OCI-LY1 (cell line): ENCODE measurements at regions not wholly inside any gene's neighbourhood (a gene's known extent, or its start where the extent isn't known, plus 50 kb on each side); places are given as distances from the start of the nearest gene placed in this dataset.

Experiments used
- H2AFZ ChIP-seq: fragments of 200-600 bp; sonication (generic), shearing (Covaris generic); 2 replicates; pipeline ENCODE4 v1.6.0; 2014; ENCODE audit warnings: antibody characterized with exemption, mild to moderate bottlenecking, low read length
- H3F3A ChIP-seq: fragments of 200-600 bp; sonication (generic), shearing (Covaris generic); 2 replicates; pipeline ENCODE4 v1.6.0; 2014; ENCODE audit warnings: mild to moderate bottlenecking, antibody characterized with exemption, low read length, moderate library complexity; ENCODE audit not compliant: insufficient read depth
- H3K27ac ChIP-seq: fragments of 200-600 bp; sonication (generic); 2 replicates; pipeline ENCODE4 v1.5.1; 2014; ENCODE audit warnings: low read length, mixed run types, mild to moderate bottlenecking, low read depth; ENCODE audit not compliant: poor library complexity, severe bottlenecking
- H3K27me3 ChIP-seq: fragments of 200-600 bp; sonication (generic); 2 replicates; pipeline ENCODE4 v1.6.0; 2014; ENCODE audit warnings: antibody characterized with exemption, mild to moderate bottlenecking, low read length, moderate library complexity; ENCODE audit not compliant: insufficient read depth
- H3K36me3 ChIP-seq: fragments of 200-600 bp; sonication (generic); 2 replicates; pipeline ENCODE4 v1.6.1; 2014; ENCODE audit warnings: mild to moderate bottlenecking, antibody characterized with exemption, low read length, moderate library complexity, mixed read lengths; ENCODE audit not compliant: insufficient read depth
- H3K4me1 ChIP-seq: fragments of 200-600 bp; sonication (generic); 2 replicates; pipeline ENCODE4 v1.5.1; 2014; ENCODE audit warnings: mild to moderate bottlenecking, low read length, moderate library complexity; ENCODE audit not compliant: insufficient read depth, severe bottlenecking
- H3K4me2 ChIP-seq: fragments of 200-600 bp; sonication (generic), shearing (Covaris generic); 2 replicates; pipeline ENCODE4 v1.6.1; 2014; ENCODE audit warnings: low read length
- H3K4me3 ChIP-seq: fragments of 200-600 bp; sonication (generic); 2 replicates; pipeline ENCODE4 v1.5.1; 2014; ENCODE audit warnings: low read length, low read depth, mild to moderate bottlenecking, mixed read lengths; ENCODE audit not compliant: poor library complexity, severe bottlenecking
- H3K79me2 ChIP-seq: fragments of 200-600 bp; shearing (Covaris generic); 2 replicates; pipeline ENCODE4 v1.6.1; 2016; ENCODE audit warnings: mixed run types, low read length, mixed read lengths; ENCODE audit not compliant: insufficient read depth
- H3K9ac ChIP-seq: fragments of 200-600 bp; sonication (generic), shearing (Covaris generic); 2 replicates; pipeline ENCODE4 v1.6.1; 2014; ENCODE audit warnings: mild to moderate bottlenecking, low read length, mixed read lengths
- H3K9me2 ChIP-seq: fragments of 200-600 bp; sonication (generic), shearing (Covaris generic); 2 replicates; pipeline ENCODE4 v1.6.1; 2014; ENCODE audit warnings: low read depth, mild to moderate bottlenecking, low read length, mixed read lengths
- H3K9me3 ChIP-seq: fragments of 200-600 bp; shearing (Covaris generic); 2 replicates; pipeline ENCODE4 v1.6.1; 2014; ENCODE audit warnings: low read length, mixed read lengths
- H4K20me1 ChIP-seq: fragments of 200-600 bp; sonication (generic), shearing (Covaris generic); 2 replicates; pipeline ENCODE4 v1.6.0; 2016; ENCODE audit warnings: mild to moderate bottlenecking, low read length; ENCODE audit not compliant: insufficient read depth
- EZH2 ChIP-seq: fragments of 200-600 bp; sonication (generic), shearing (Covaris generic); IDR thresholded peaks from 2 replicates; pipeline ENCODE4 v1.8.0; 2017; ENCODE audit warnings: borderline replicate concordance, mixed run types, mild to moderate bottlenecking, antibody characterized with exemption, low read length, moderate library complexity, mixed read lengths
- TF ChIP-seq, protein P1 (sequence below): fragments of 200-600 bp; sonication (generic), shearing (Covaris generic); IDR thresholded peaks from 2 replicates; pipeline ENCODE4 v1.5.1; 2017; ENCODE audit warnings: mild to moderate bottlenecking, antibody characterized with exemption, low read length, moderate library complexity, mixed read lengths

DNA sequence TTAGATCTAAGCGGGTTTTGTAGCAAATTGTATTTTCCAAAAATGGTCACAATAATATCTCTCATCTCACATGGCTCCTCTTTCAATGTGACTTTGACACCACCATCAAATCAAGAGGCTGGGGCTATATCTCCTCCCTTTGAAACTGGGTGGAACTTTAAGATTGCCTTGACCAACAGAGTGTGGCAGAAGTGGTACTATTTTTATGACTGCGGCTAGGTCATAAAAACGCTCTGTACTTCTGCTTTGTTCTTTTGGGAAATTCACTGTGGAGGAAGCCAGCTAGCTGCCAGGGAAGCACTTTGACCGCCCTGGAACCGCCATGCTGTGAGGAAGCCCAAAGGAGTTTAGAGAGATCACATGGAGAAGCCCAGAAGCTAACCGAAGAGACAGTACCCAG is 50.7 kb upstream of the ACOT11 start:
- no peaks in the 10 kb centered on the region for H3F3A ChIP-seq
- no peak for TF ChIP-seq EZH2
- TF ChIP-seq, protein P1, sequence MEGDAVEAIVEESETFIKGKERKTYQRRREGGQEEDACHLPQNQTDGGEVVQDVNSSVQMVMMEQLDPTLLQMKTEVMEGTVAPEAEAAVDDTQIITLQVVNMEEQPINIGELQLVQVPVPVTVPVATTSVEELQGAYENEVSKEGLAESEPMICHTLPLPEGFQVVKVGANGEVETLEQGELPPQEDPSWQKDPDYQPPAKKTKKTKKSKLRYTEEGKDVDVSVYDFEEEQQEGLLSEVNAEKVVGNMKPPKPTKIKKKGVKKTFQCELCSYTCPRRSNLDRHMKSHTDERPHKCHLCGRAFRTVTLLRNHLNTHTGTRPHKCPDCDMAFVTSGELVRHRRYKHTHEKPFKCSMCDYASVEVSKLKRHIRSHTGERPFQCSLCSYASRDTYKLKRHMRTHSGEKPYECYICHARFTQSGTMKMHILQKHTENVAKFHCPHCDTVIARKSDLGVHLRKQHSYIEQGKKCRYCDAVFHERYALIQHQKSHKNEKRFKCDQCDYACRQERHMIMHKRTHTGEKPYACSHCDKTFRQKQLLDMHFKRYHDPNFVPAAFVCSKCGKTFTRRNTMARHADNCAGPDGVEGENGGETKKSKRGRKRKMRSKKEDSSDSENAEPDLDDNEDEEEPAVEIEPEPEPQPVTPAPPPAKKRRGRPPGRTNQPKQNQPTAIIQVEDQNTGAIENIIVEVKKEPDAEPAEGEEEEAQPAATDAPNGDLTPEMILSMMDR = no peak

DNA sequence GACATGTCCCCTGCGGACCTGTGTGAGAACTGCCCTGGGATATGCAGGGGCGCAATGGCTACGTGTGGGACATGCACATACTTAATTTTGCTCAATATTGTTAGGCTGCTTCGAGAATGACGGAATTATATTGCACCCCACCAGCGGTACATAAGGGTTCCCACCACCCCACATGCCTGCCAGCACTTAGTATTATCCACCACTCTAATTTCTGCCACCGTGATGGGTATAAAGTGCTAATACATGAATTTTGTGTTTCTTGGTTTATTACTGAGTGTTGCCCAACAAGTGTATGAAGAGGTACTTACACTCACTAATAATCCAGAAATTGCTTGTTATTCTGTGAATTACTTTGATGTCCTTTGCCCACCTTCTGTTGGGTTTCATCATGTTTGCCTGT is 52.1 kb upstream of the ACOT11 start:
- Histone ChIP-seq H4K20me1 (no peaks in the 10 kb centered on the region), H3K9ac (no peak overlapping the region), H3K9me2 (no peaks in the 10 kb centered on the region), H3K4me2 (no peak overlapping the region), H3F3A (no peaks in the 10 kb centered on the region), H3K36me3 (no peaks in the 10 kb centered on the region), H3K4me3 (no peak overlapping the region), H3K9me3 (peaks cover 3% of the 10 kb centered on the region; the same call in 1 of the 2 replicates), H3K79me2 (no peaks in the 10 kb centered on the region), H2AFZ (no peak overlapping the region), H3K27me3 (peaks cover 15% of the 10 kb centered on the region), H3K4me1 (peaks cover 10% of the 10 kb centered on the region), H3K27ac (no peak overlapping the region)
- TF ChIP-seq, protein P1 = no peak
- no peak for TF ChIP-seq EZH2

More for the DNA sequence above, 50.7 kb upstream of the ACOT11 start:
- H3K9me2 ChIP-seq = no peaks in the 10 kb centered on the region
- no peak overlapping the region for H3K4me3 ChIP-seq
- no peaks in the 10 kb centered on the region for H3K79me2 ChIP-seq
- H4K20me1 ChIP-seq = no peaks in the 10 kb centered on the region
- peaks cover 3% of the 10 kb centered on the region; the same call in 1 of the 2 replicates for H3K9me3 ChIP-seq
- H3K4me1 ChIP-seq = peaks cover 10% of the 10 kb centered on the region
- peak overlapping the region; percentile 5; the same call in 1 of the 2 replicates for H3K4me2 ChIP-seq
- no peak overlapping the region for H2AFZ ChIP-seq
- no peak overlapping the region for H3K9ac ChIP-seq
- no peaks in the 10 kb centered on the region for H3K36me3 ChIP-seq
- H3K27me3 ChIP-seq = peaks cover 12% of the 10 kb centered on the region
- H3K27ac ChIP-seq = no peak overlapping the region

DNA sequence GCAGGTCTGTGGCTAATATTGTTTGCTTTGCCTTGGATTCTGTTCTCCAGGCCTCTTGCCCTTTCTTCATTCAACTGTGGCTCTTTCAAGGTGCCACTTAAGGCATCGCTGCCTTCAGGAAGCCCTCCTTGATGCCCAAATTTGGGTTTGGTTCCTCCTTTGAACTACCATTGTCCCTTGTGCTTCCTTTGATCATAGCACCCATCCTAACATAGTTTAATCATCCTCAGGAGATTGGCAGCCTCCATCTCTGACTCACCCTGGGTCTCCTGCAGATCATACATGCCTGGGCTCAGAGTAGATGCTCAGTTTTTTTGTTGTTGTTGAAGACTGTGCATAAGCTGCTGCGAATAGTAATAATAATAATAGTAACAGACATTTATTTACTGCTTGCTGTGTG is 54.4 kb upstream of the ACOT11 start:
- no peak overlapping the region for H3K27ac ChIP-seq
- no peak overlapping the region for H3K4me2 ChIP-seq
- H3K9me3 ChIP-seq = peaks cover 3% of the 10 kb centered on the region; the same call in 1 of the 2 replicates
- no peak overlapping the region for H2AFZ ChIP-seq
- H3K4me1 ChIP-seq = peaks cover 16% of the 10 kb centered on the region
- no peaks in the 10 kb centered on the region for H3K9me2 ChIP-seq
- TF ChIP-seq EZH2 = no peak
- TF ChIP-seq, protein P1 = no peak
- no peaks in the 10 kb centered on the region for H4K20me1 ChIP-seq
- H3K36me3 ChIP-seq = no peaks in the 10 kb centered on the region
- peaks cover 13% of the 10 kb centered on the region for H3K27me3 ChIP-seq
- H3K4me3 ChIP-seq = no peak overlapping the region
- H3K9ac ChIP-seq = no peak overlapping the region
- no peaks in the 10 kb centered on the region for H3F3A ChIP-seq
- H3K79me2 ChIP-seq = no peaks in the 10 kb centered on the region
